Activated CD4-positive, alpha-beta T cell treated with anti-CD3 and anti-CD28 coated beads for 36 hours (primary cell): ENCODE measurements at regions not wholly inside any gene's neighbourhood (a gene's known extent, or its start where the extent isn't known, plus 50 kb on each side); places are given as distances from the start of the nearest gene placed in this dataset.
"Not testable (repeated sequence)": the region's sequence is repeated elsewhere in the genome, so short reads cannot be mapped to it uniquely, and the experiment has no call there.

Source experiments
- ATAC-seq: fragments of 200-7000 bp; cut with Tn5 transposase; one replicate; pipeline ENCODE4 v1.10.0; 2021; ENCODE audit warnings: mild to moderate bottlenecking, moderate library complexity
- CTCF ChIA-PET: fragments of 350-600 bp; sonication (Branson Sonifier 250); formaldehyde crosslinking; loops from one replicate; lab custom pipeline; 2021; ENCODE audit warnings: antibody characterized with exemption; lab: Charles Lee
- POLR2A ChIA-PET: fragments of 350-600 bp; sonication (Branson Sonifier 250); formaldehyde crosslinking; loops from one replicate; lab custom pipeline; 2021; ENCODE audit warnings: antibody characterized with exemption, inconsistent platforms; lab: Charles Lee
- DNase-seq: peaks from one replicate; pipeline ENCODE4 v3.0.0-alpha.2; 2020
- H3K27ac Mint-ChIP-seq: one replicate; pipeline ENCODE4 v1.8.0; 2021; ENCODE audit warnings: mixed read lengths
- H3K27me3 Mint-ChIP-seq: one replicate; pipeline ENCODE4 v1.8.0; 2021; ENCODE audit warnings: mixed read lengths
- H3K36me3 Mint-ChIP-seq: one replicate; pipeline ENCODE4 v1.8.0; 2021; ENCODE audit warnings: low read depth, mixed read lengths
- H3K4me1 Mint-ChIP-seq: one replicate; pipeline ENCODE4 v1.8.0; 2021; ENCODE audit warnings: mixed read lengths
- H3K4me3 Mint-ChIP-seq: one replicate; pipeline ENCODE4 v1.8.0; 2021; ENCODE audit warnings: mild to moderate bottlenecking, moderate library complexity, mixed read lengths
- H3K9me3 Mint-ChIP-seq: one replicate; pipeline ENCODE4 v1.8.0; 2021; ENCODE audit warnings: low read depth, mixed read lengths
- intact Hi-C, 2 experiments: fragments of 100-400 bp; cut with DNase I in 1 of 2; cut with micrococcal nuclease in 1 of 2; formaldehyde crosslinking; loops; one replicate each; pipeline versions ENCODE4 v1.14.2 to v1.15.1; 2022 to 2024; cut with DNase I, micrococcal nuclease

GRCh38 chr1:188611432-188611831 is 1782.7 kb downstream of the PLA2G4A start:
- Mint-ChIP-seq H3K4me1 (no peaks in the 10 kb centered on the region), H3K36me3 (no peaks in the 10 kb centered on the region), H3K9me3 (peaks cover 15% of the 10 kb centered on the region), H3K27ac (no peak overlapping the region), H3K27me3 (no peaks in the 10 kb centered on the region), H3K4me3 (no peak overlapping the region)
- DNase-seq (no peak), ATAC-seq (no peak)
- POLR2A ChIA-PET = no interaction called here
- intact Hi-C loops = no loop called here
- CTCF ChIA-PET = no interaction called here

GRCh38 chr1:188615321-188615720 is 1786.6 kb downstream of the PLA2G4A start:
- CTCF ChIA-PET = no interaction called here
- intact Hi-C loops = no loop called here
- no peaks in the 10 kb centered on the region for H3K4me1 Mint-ChIP-seq

GRCh38 chr1:188620236-188620635 is 1791.5 kb downstream of the PLA2G4A start:
- POLR2A ChIA-PET = no interaction called here
- H3K27ac Mint-ChIP-seq = no peak overlapping the region

More at GRCh38 chr1:188615321-188615720, 1786.6 kb downstream of the PLA2G4A start:
- POLR2A ChIA-PET = no interaction called here
- no peaks in the 10 kb centered on the region for H3K27me3 Mint-ChIP-seq
- no peak overlapping the region for H3K4me3 Mint-ChIP-seq
- no peaks in the 10 kb centered on the region for H3K36me3 Mint-ChIP-seq
- DNase-seq = no peak
- no peak overlapping the region for H3K27ac Mint-ChIP-seq
- no peak for ATAC-seq
- H3K9me3 Mint-ChIP-seq = peaks cover 16% of the 10 kb centered on the region

GRCh38 chr1:188641566-188642211 is 1812.9 kb downstream of the PLA2G4A start:
- Mint-ChIP-seq H3K9me3 (peaks cover 14% of the 10 kb centered on the region), H3K27ac (no peak overlapping the region), H3K4me1 (no peaks in the 10 kb centered on the region), H3K36me3 (no peaks in the 10 kb centered on the region), H3K4me3 (no peak overlapping the region), H3K27me3 (no peaks in the 10 kb centered on the region)
- intact Hi-C loops = no loop called here
- ChIA-PET POLR2A (no interaction called here), CTCF (no interaction called here)
- no peak for ATAC-seq
- DNase-seq = no peak

More at GRCh38 chr1:188620236-188620635, 1791.5 kb downstream of the PLA2G4A start:
- intact Hi-C loops = no loop called here
- Mint-ChIP-seq H3K4me1 (no peaks in the 10 kb centered on the region), H3K9me3 (peaks cover 10% of the 10 kb centered on the region), H3K27me3 (no peaks in the 10 kb centered on the region), H3K4me3 (no peak overlapping the region), H3K36me3 (no peaks in the 10 kb centered on the region)
- no peak for ATAC-seq
- CTCF ChIA-PET = interaction anchor here (0.6 kb wide), 1 partner anchor 12 kb away, joined by 3 read pairs; no protein-coding TSS in a partner anchor
- no peak for DNase-seq

- POLR2A ChIA-PET = no interaction called here
- CTCF ChIA-PET = no interaction called here
These were observed 1814.0 kb downstream of the PLA2G4A start for GRCh38 chr1:188642704-188643103.

GRCh38 chr1:188652678-188653077 is 1823.9 kb downstream of the PLA2G4A start:
- Mint-ChIP-seq H3K36me3 (no peaks in the 10 kb centered on the region), H3K27me3 (no peaks in the 10 kb centered on the region), H3K4me3 (no peak overlapping the region), H3K9me3 (peaks cover 4% of the 10 kb centered on the region), H3K27ac (no peak overlapping the region), H3K4me1 (no peaks in the 10 kb centered on the region)
- ChIA-PET CTCF (no interaction called here), POLR2A (no interaction called here)
- intact Hi-C loops = no loop called here
- DNase-seq = no peak
- ATAC-seq = no peak

More at GRCh38 chr1:188642704-188643103, 1814.0 kb downstream of the PLA2G4A start:
- H3K4me3 Mint-ChIP-seq = no peak overlapping the region
- no peaks in the 10 kb centered on the region for H3K36me3 Mint-ChIP-seq
- no peak overlapping the region for H3K27ac Mint-ChIP-seq
- no peaks in the 10 kb centered on the region for H3K4me1 Mint-ChIP-seq
- DNase-seq = no peak
- intact Hi-C loops = no loop called here
- H3K27me3 Mint-ChIP-seq = no peaks in the 10 kb centered on the region
- peaks cover 14% of the 10 kb centered on the region for H3K9me3 Mint-ChIP-seq
- no peak for ATAC-seq

GRCh38 chr1:188655966-188656365 is 1821.7 kb downstream of the BRINP3 start:
- H3K4me3 Mint-ChIP-seq, H3K27me3 Mint-ChIP-seq, CTCF ChIA-PET, H3K36me3 Mint-ChIP-seq, ATAC-seq, POLR2A ChIA-PET, H3K9me3 Mint-ChIP-seq, DNase-seq, H3K4me1 Mint-ChIP-seq, intact Hi-C loops, H3K27ac Mint-ChIP-seq: not testable (repeated sequence)

GRCh38 chr1:188660572-188660971 is 1817.1 kb downstream of the BRINP3 start:
- ChIA-PET CTCF (interaction anchor here (1.5 kb wide), 1 partner anchor 29 kb away, joined by 3 read pairs; no protein-coding TSS in a partner anchor), POLR2A (no interaction called here)
- DNase-seq (no peak), ATAC-seq (no peak)
- Mint-ChIP-seq H3K27me3 (no peaks in the 10 kb centered on the region), H3K4me3 (no peak overlapping the region), H3K4me1 (no peaks in the 10 kb centered on the region), H3K36me3 (no peaks in the 10 kb centered on the region), H3K9me3 (peaks cover 2% of the 10 kb centered on the region), H3K27ac (no peak overlapping the region)
- intact Hi-C loops = no loop called here

- Mint-ChIP-seq H3K27me3 (no peaks in the 10 kb centered on the region), H3K9me3 (peaks cover 10% of the 10 kb centered on the region), H3K36me3 (no peaks in the 10 kb centered on the region), H3K27ac (no peak overlapping the region), H3K4me3 (no peak overlapping the region), H3K4me1 (no peaks in the 10 kb centered on the region)
- ATAC-seq (no peak), DNase-seq (no peak)
- intact Hi-C loops = no loop called here
- ChIA-PET CTCF (no interaction called here), POLR2A (no interaction called here)
These were observed 1812.2 kb downstream of the BRINP3 start for GRCh38 chr1:188665477-188665876.

- no peak overlapping the region for H3K27ac Mint-ChIP-seq
- H3K4me1 Mint-ChIP-seq = no peaks in the 10 kb centered on the region
- intact Hi-C loops = no loop called here
- peaks cover 11% of the 10 kb centered on the region for H3K9me3 Mint-ChIP-seq
- H3K36me3 Mint-ChIP-seq = no peaks in the 10 kb centered on the region
- no peak overlapping the region for H3K4me3 Mint-ChIP-seq
- no peak for DNase-seq
- no peak for ATAC-seq
- no peaks in the 10 kb centered on the region for H3K27me3 Mint-ChIP-seq
- ChIA-PET CTCF (no interaction called here), POLR2A (no interaction called here)
These were observed 1809.6 kb downstream of the BRINP3 start for GRCh38 chr1:188668083-188668482.

GRCh38 chr1:188669728-188670382 is 1807.8 kb downstream of the BRINP3 start:
- POLR2A ChIA-PET = no interaction called here
- no peak for DNase-seq
- Mint-ChIP-seq H3K27me3 (no peaks in the 10 kb centered on the region), H3K36me3 (no peaks in the 10 kb centered on the region), H3K4me3 (no peak overlapping the region), H3K27ac (no peak overlapping the region), H3K4me1 (no peaks in the 10 kb centered on the region), H3K9me3 (peaks cover 11% of the 10 kb centered on the region)
- CTCF ChIA-PET = no interaction called here
- no peak for ATAC-seq
- intact Hi-C loops = no loop called here

- peaks cover 11% of the 10 kb centered on the region for H3K9me3 Mint-ChIP-seq
- no peaks in the 10 kb centered on the region for H3K36me3 Mint-ChIP-seq
- ATAC-seq = no peak
- ChIA-PET CTCF (no interaction called here), POLR2A (no interaction called here)
- H3K4me3 Mint-ChIP-seq = no peak overlapping the region
- H3K27ac Mint-ChIP-seq = no peak overlapping the region
- no peak for DNase-seq
- intact Hi-C loops = no loop called here
- no peaks in the 10 kb centered on the region for H3K27me3 Mint-ChIP-seq
- no peaks in the 10 kb centered on the region for H3K4me1 Mint-ChIP-seq
These were observed 1806.8 kb downstream of the BRINP3 start for GRCh38 chr1:188670837-188671236.
